GM10266 (cell line): ENCODE measurements at regions not wholly inside any gene's neighbourhood (a gene's known extent, or its start where the extent isn't known, plus 50 kb on each side); places are given as distances from the start of the nearest gene placed in this dataset.
"Not testable (repeated sequence)": the region's sequence is repeated elsewhere in the genome, so short reads cannot be mapped to it uniquely, and the experiment has no call there.

Experiments used
- DNase-seq: peaks from one replicate; pipeline ENCODE4 v3.0.0; 2012; ENCODE audit errors: extremely low spot score
- TF ChIP-seq, protein P1 (sequence below): IDR thresholded peaks from 2 replicates; pipeline ENCODE4 v1.5.1; 2012; ENCODE audit warnings: mild to moderate bottlenecking, low read depth; ENCODE audit not compliant: control insufficient read depth, insufficient read depth; ENCODE audit errors: missing control alignments

DNA sequence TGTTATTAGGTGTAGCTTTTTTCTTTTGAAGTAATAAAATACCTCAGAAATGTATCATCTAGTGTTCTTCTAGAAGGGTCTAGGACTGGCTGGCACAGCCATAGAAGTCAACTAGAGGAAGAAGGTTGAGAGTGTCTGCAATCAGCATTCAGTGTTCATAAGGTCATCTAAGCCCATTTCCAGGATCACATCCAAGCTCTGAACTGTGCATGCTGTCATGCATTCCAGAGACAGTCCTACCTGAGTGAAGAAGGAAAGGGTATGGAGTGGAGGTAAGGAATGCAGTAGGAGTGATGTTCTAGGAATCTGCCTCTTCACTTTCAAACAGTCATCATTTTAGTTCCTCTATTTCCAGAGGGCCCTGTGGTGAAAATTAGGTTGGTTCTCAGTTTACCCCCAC lies 789.7 kb downstream of the GATA3 start:
- DNase-seq, result no peak
- TF ChIP-seq, protein P1, sequence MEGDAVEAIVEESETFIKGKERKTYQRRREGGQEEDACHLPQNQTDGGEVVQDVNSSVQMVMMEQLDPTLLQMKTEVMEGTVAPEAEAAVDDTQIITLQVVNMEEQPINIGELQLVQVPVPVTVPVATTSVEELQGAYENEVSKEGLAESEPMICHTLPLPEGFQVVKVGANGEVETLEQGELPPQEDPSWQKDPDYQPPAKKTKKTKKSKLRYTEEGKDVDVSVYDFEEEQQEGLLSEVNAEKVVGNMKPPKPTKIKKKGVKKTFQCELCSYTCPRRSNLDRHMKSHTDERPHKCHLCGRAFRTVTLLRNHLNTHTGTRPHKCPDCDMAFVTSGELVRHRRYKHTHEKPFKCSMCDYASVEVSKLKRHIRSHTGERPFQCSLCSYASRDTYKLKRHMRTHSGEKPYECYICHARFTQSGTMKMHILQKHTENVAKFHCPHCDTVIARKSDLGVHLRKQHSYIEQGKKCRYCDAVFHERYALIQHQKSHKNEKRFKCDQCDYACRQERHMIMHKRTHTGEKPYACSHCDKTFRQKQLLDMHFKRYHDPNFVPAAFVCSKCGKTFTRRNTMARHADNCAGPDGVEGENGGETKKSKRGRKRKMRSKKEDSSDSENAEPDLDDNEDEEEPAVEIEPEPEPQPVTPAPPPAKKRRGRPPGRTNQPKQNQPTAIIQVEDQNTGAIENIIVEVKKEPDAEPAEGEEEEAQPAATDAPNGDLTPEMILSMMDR, result no peak

- TF ChIP-seq, protein P1, result no peak
- no peak for DNase-seq
Observed at GRCh38 chr10:8852546-8852945, 798.1 kb downstream of the GATA3 start.

DNA sequence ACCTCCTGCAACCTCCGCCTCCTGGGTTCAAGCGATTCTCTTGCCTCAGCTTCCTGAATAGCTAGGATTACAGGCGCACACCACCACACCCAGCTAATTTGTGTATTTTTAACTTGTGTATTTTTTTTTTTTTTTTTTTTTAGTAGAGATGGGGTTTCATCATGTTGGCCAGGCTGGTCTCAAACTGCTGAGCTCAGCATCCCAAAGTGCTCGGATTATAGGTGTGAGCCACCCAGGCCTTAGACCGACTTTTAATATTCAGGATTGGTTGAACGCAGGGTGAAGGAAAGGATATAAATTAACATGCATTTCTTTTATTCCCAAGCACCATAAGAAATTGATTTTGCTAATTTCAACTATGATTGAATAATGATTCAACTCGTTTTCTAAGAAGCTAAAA lies 798.6 kb downstream of the GATA3 start:
- TF ChIP-seq, protein P1, result no peak
- no peak for DNase-seq

DNA sequence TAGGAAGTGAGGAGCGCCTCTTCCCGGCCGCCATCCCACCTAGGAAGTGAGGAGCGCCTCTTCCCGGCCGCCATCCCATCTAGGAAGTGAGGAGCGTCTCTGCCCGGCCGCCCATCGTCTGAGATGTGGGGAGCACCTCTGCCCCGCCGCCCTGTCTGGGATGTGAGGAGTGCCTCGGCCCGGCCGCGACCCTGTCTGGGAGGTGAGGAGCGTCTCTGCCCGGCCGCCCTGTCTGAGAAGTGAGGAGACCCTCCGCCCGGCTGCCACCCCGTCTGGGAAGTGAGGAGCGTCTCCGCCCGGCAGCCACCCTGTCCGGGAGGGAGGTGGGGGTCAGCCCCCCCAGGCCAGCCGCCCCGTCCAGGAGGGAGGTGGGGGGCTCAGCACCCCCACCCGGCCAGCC lies 814.4 kb downstream of the GATA3 start:
- not testable (repeated sequence) for DNase-seq

GRCh38 chr10:8873310-8873709 lies 818.8 kb downstream of the GATA3 start:
- no peak for DNase-seq
- TF ChIP-seq, protein P1, result no peak

GRCh38 chr10:8874268-8874667 lies 819.8 kb downstream of the GATA3 start:
- TF ChIP-seq, protein P1, result no peak
- no peak for DNase-seq

- TF ChIP-seq, protein P1, result no peak
- no peak for DNase-seq
Observed at GRCh38 chr10:8874972-8875371, 820.5 kb downstream of the GATA3 start.

- TF ChIP-seq, protein P1, result no peak
- DNase-seq, result no peak
Observed at GRCh38 chr10:8876171-8876570, 821.7 kb downstream of the GATA3 start.
